ENCODE measurements at regions not wholly inside any gene's neighbourhood (a gene's known extent, or its start where the extent isn't known, plus 50 kb on each side); places are given as distances from the start of the nearest gene placed in this dataset.
A peak's percentile ranks its signal among the peaks of the same experiment; 100 is the strongest.

DNA sequence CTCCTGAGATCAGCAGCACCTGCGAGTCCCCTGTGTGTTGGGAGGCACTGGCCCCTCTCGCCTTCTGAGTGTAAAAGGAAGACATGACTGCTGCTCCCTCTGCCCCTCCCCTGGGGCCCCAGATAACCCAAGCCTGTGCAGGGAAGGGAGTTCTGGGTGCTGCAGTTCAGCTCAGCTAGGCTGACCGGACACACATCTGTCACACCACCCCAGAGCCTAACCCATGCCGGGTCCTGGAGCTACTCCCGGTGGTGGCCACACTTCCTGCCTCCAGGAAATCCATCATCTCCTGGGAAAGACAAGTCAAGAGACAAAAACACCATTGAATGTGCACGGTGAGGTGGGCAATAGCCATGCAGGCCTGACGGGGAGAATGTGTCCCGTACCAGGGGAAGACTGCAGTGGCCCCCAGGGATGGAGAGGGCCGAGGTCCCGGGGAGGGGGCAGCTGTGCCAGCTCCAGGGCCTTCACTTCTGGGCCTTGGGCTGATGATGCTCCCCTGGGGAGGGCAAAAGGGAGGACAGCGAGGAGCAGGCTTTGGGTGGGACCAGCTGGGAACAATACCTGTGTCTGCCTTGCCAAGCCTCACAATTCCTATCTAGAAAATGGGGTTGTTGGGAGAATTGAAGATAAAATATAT lies 210.6 kb downstream of the TFCP2L1 start:
- no peak for DNase-seq (ENCODE audit: low read depth)

DNA sequence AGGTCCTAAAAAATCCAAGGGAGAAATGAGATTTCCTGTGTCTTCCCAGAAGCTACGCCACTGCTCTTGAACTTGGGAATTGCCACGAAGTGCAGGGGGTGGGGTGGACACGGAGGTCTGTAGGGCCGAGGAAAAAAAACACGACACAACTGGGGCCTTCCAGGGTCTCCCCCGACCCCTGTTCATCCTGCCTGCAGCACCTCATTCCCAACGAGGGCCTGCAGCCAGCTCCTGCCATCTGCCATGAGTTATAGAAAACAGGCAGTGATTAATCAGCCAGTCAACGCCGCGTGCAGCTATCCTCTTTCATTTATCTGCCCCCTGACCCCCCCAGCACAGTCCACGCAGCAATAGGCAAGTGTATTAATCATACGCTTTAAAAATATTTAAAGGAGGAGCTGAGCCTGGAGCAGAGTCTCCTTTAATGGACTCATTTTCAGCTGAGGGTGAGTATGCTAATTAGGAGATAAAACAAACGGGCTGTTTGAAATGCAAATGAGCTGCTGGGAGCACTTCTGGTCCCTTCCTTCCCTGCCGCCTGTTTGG lies 209.9 kb downstream of the TFCP2L1 start:
- peak; percentile 97 for DNase-seq (ENCODE audit: low read depth)

DNA sequence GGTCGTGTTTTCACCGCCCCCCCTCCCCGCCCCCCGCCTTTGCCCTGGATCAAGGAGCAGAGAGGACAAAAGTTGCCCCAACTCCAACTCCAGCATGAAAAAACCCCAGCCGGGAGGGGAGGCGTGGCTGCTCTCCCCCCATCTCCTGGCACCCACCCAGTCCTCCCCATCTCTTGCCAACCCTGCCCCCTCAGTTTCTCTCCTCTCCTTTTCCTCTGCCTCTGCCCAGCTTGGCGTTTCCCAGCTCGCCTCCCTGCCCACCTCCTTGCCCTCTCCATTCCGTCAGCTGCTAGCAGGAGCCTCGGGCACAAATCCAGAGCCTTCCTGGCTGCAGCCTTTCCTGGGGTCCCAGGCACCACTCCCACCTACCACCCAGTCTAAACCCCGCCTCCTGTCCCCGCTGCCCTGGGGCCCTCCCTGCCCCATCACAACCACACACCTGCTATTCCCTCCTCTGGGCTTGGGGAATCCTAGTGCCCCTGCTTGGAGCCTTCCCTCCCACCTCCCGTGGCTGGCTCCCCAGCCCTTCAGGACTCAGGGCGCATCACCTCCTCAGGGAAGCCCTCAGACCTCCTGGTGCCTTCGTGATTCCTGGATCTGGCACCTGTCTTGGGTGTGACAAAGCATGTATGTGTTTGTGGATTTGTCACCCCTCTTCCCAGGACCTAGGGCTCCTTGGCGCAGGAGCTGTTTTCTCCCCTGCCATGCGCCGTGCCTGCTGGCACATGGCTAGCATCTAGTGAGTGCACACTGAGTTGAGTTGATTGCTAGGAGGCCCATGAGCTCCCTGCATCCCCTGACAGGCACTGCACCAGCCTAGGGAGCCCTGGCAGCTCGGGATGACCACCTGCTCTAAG lies 209.1 kb downstream of the TFCP2L1 start:
- DNase-seq (ENCODE audit: low read depth): no peak

DNA sequence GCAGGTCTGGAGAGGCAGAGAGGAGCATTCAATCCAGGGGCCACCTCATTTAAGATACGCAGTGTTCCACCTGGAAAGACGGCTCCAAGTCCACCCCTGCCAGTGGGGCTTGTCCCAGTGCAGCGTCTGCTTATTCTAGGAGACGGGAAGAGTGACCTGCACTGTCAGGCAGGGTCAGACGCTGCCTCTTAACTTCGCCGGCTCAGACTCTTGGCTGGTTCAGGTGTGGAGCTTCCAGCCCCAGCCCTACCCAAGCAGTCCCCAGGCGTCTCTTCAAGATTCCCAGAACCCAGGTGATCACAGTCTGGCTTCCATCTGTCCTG lies 208.5 kb downstream of the TFCP2L1 start:
- no peak for DNase-seq (ENCODE audit: low read depth)

DNA sequence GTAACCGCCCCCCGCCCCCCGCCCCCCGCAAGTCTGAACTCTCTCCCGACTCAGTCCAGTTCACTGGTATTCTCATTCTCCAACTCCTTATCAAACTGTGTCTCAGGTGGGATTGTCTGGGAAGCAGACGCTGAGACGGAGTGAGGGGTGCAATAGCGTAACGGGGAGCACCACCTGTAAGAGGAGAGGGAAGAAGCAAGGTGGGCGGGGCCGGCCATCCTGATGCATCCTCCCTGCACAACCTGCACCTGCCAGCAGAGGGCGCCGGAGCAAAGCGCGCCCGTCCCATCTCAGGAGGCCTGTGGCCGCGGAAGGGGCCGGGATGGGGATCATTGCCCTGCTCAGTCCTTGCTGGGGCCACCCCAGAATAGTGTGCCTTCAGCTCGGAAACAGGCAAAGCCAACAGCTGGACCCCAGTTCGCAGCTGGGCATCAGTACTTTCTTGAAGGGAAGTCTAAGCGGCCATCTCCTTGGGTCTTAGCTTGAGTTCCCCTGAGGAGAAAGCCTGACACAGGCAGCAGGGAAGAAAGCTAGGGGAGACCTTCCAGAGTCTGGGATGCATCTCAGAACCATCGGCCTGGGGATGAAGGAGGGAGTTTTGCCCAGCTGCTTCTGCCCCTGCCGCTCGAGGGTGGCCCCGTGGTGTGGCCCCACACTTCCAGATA lies 208.0 kb downstream of the TFCP2L1 start:
- DNase-seq (ENCODE audit: low read depth): peak; percentile 29

DNA sequence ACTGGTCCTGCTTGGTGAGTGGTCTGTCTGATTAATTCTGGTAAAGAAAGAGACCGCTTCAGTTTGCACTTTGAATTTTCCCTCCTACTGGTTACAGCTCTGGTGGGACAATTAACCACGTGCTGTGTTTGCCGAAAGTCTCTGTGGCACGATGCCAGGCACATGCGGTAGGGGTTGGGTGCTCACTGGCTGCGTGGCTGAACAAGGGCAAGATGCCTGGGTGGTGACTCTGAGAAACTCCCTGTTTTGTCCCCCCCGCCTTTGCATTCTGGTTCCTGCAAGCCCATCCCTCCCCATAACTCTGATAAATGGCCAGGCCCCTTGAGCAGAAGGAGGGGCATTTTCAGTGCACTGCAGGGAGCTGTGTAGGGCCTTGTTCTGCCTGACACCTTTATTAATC lies 206.1 kb downstream of the TFCP2L1 start:
- no peak for DNase-seq (ENCODE audit: low read depth)

DNA sequence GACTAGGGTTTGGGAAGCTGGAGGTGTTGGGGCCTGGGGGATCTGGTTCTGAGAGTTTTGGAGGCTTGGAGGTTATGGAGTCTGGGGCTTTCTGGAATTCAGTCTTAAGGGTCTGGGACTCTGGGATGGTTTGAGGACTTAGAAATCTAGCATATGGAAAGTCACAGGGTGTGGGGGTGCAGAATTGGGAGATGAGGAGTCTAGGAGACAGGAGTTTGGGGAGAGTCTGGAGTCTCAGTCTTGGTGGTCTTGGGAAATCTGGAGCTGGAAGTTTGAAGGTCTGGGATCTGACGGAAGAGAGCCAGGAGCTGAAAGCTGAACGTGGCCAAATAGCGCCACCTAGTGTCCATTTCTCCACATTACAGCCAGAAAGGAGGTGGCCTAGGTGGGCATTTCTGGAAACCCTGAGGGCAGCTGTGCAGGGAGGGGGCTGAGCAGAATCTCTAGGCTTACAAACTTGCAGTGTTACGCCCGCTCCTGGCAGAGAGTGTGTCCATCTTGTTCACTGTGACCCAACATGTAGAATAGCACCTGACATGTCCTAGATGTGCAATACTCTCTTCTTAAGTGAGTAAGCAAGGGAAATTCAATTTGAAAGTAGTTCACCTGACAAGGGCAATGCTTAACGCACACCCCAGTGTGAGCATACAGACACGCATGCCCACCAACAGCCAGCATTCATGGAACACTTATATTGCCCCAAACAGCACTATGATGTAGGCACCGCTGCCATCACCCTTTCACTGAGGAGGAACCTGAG lies 204.8 kb downstream of the TFCP2L1 start:
- DNase-seq (ENCODE audit: low read depth): peak; percentile 32

DNA sequence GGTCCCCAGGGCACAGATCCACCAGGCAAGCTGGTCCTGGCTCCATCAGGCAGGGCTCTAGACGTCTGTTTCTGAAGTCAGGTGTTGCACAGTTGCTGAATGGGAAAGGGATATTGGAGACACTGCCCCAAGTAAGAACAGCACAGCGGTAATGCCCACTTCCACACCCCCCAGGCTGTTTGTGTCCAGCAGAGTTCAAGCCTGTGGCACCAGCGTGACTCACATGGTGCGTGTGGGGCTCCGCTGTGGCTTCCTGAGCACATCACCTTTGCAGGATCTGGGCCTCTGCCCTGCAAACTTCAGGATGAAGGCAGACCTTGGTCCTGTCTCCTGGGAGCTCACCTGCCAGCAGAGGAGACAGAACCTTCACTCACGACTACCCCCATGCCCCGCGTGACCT lies 203.3 kb downstream of the TFCP2L1 start:
- no peak for DNase-seq (ENCODE audit: low read depth)

DNA sequence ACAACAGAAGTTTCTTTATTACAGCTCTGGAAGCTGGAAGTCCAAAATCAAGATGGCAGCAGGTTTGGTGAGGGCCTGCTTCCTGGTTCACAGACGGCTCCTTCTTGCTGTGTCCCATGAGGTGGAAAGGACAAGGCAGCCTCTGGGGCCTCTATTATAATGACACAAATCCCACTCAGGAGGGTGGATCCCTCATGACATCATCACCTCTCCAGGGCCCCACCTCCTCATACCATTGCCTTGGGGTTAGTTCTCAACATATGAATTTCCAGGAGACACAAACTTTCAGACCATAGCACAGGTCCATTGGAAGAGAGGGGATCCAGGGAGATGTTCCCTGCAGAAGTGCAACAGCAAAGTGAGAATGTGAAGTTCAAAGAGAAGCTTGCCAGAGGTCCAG lies 202.8 kb downstream of the TFCP2L1 start:
- DNase-seq (ENCODE audit: low read depth): no peak

DNA sequence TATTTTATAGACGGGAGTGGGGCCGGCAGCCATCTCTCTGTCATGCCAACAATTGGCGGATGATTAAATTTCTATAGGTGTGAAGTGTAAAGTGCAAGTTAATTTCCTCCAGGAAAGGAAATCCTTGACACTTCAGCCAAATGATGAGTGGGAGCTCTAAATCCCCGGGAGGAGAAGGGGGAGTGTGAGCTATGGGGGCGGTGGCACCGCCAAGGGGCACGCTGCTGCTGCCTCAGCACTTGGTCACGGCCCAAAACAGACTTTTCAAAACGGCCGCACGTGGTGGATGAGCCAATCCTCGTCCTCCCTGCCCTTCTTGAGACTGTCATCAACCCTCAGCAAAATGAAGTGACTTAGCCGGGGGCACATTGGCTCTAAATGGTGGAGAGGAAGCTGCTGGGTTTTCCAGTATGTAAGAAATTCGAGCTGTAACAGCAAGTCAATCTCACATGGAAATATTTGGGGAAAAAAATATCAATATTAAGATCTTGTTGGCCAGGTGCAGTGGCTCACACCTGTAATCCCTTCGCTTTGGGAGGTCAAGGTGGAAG lies 200.8 kb downstream of the TFCP2L1 start:
- no peak for DNase-seq (ENCODE audit: low read depth)

DNA sequence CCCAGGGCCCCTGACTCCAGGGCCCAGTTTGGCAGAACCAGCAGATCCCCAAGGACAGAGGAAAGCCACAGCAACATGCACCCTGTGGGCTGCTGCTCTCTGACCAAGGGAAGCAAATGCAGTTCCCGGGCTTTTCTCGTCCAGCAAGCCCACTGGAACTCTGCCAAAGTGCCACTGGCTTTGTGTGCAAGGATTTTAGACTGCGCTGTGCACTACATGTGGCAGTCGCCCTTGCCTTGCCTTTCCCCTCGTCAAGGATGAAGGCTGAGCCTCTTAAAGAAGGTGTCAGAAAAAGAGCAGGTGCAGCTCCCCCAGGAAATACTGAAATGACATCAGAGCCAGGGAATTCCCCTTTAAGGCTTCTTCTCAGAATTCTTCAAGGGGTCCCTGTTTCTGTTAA lies 199.2 kb downstream of the TFCP2L1 start:
- DNase-seq (ENCODE audit: low read depth): no peak

DNA sequence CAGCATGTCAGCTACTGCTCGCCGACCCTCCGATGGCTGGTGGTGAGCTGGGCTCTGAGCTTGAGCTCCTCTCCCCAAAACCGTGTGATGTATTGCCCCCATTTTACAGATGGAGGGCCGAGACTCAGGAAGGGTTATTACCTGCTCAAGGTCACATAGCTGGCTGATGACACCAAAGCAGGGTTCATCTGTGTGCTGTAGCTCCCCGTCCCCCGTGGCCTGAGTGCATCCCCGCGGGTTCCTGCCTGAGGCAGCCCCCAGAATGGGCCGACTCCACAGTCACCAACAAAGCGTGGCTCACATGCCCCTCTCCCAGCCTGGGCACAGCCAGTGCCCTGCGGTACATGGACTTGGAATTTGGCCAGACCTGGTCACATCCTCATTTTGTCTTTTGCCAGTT lies 198.6 kb downstream of the TFCP2L1 start:
- no peak for DNase-seq (ENCODE audit: low read depth)

DNA sequence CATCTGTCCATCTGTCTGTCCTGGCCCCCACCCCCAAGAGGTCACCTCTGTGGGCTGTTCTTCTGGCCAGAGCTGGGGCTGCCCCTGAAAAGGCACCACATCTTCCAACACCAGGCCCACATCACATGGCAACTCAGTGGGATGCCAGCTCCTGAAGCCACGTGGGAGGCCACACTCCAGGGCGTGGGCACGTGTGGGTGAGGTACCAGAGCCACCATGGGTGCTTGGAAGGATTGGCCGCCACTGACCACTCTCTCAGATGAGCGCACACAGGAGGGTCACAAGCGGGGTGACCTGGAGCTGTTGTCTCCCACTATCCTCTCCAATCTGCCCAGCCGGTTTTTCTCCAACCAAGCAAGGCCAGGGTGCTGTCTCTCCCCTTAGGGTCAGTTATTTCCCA lies 197.9 kb downstream of the TFCP2L1 start:
- DNase-seq (ENCODE audit: low read depth): no peak

DNA sequence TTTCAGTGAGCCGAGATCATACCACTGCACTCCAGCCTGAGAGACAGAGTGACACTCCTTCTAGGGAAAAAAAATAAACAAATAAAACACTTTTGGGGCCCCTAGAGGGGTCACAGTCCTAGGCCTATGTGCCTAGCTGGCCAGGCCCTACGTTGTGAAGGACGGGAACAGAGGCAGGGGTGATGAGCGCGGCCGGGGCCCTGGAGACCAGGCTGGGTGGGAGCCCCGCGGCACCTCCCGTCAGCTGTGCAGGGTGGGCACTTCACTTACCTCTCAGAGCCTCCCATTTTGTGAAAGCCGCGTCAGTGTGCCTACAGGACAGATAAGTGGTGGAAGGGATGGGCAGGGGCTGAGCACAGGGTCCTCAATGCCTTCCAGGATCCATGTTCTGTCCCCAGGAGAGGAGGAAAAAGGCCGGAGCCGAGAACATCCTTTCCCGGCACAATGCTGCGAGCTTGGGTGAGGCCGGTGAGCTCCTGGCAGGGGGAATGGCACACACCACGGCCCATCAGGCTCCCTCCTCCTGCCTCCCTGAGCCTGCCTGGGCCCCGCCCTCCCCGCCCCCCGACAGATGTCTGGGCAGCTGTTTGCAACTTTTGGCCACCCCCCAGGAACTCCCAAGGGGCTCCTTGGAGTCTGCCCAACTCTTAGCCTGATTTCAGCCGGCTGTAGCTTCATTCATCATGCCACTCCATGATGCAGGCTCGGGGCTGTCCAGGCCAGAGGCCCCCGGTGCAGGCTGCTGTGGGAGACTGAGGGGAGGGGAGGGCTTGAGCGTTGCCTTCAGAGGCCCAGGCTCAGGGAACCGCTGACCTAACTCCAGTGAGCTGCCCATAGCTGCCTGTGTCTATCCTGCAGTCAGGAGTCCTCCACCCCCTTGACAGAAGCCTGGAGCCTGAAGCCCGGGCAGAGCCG lies 196.5 kb downstream of the TFCP2L1 start:
- peak; percentile 83 for DNase-seq (ENCODE audit: low read depth)

DNA sequence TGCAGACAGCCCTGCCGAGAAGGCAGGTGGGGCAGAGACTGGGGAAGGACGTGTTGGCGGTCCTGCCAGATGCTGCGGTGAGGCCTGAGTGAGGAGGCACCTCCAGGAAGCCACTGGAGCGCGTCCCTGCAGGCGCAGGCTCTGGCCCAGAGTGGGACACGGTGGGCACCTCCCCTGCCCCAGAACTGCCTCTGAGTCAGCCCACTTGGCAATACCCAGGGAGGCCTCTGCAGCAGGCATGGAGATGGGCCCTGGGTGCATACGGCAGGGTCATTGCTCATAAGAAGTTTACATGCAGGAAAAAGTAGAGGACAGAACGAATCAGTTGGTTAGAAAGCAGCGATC lies 195.9 kb downstream of the TFCP2L1 start:
- DNase-seq (ENCODE audit: low read depth): no peak

DNA sequence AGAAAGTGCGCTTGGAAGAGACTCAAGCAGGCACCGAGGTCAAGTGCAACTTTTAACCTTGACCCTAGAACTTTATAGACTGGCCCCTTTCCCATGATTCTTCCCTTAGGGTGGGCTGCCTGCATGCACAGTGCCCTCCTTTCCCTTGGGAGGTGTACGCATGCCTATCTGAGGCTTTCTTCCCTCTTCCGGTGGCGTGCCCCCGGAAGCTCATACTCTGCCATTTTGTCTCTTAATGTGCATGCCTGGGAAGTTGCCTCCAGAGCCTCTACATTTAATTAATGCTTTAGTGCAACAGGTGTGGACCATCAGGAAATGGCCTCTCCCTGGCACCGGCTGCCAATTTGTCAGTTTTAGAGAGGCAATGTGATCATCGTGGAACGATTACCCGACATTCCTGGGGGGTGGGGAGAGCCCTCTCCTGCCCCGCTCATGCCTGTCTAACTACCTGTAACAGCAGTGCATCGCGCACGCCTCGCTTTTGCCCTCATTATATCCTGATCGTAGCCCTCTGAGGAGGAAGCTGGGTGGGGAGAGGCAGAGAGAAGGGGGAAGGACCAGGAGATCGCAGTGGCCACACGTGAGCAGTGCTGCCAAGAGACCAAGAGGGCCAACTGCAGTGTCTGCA lies 194.8 kb downstream of the TFCP2L1 start:
- no peak for DNase-seq (ENCODE audit: low read depth)

DNA sequence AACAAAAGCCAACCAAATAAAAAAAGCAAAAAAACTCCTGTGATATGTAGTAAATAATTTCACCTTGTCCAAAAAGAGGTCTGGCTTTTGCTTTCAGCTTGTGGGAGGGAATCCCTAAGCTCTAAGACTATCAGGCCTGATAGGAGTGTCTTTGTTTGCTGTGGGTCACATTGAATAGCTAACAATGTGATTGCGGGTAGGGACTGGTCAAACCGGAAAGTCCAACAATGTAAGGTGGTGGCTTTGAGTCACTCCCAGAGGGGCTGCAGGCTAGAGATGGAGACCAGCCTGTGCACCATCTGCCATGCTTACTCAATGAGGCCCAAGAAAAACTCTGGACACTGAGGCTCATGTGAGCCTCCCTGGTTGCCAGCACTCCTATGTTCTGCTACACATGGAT lies 192.9 kb downstream of the TFCP2L1 start:
- DNase-seq (ENCODE audit: low read depth): no peak

DNA sequence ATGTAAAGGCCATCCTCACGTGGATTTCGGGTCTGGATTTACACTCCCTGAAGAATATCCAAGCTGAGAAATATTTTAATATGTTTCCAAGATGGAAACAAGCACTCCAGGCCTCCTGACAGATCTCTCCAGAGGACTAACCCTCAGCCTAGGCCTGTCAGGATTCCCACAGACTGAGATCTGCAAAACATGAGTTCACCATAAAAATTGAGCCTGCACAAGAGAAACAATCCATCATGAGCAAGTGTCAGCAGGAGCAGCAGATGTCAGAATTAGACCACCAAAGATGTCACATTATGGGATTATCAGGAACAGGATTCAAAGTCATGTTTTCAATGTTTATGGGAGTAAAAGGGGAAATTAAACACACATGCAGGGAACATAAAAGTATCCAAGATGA lies 191.3 kb downstream of the TFCP2L1 start:
- DNase-seq (ENCODE audit: low read depth): no peak

DNA sequence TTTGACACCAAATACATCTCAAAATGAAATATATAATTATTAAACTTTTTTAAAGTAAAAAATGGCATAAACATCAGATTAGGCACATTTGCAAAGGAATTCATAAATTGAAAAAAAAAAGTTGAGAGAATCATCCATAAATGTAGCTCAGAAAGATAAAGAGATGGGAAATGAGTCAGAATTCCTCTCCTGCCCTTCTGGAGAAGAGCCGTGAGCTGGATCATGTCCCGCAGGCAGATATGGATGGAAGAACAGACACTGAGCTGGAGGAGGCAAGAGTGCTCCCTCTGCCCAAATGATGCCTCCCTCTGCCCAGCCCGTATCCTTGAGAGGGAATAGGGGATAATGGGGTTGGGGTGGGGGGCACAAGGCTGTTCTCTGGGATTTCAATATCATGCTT lies 190.9 kb downstream of the TFCP2L1 start:
- no peak for DNase-seq (ENCODE audit: low read depth)

DNA sequence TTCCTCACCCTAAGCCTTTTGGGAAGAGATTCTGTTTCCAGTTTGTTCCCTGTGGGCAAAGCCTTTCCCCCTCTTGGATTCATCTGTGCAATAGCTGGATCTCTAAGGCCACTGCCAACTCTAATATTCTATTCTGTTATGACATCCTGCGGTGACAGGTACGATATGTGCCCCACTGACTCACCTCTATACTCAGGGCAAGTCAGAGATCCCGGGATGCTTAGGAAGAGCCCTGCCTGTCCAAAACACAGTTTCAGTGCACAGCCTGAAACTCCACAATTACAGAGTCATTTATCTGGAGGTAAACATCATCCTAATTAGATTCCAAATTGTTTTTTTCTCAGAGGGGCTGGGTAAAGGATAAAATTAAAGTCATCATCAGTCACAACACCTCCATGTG lies 190.2 kb downstream of the TFCP2L1 start:
- no peak for DNase-seq (ENCODE audit: low read depth)

Measured in LHCN-M2 (cell line).